ENCODE measurements at regions not wholly inside any gene's neighbourhood (a gene's known extent, or its start where the extent isn't known, plus 50 kb on each side); places are given as distances from the start of the nearest gene placed in this dataset.

- no peak overlapping the region for H3K4me3 ChIP-seq (ENCODE audit: low read depth, low read length)
- TF ChIP-seq, protein P1, sequence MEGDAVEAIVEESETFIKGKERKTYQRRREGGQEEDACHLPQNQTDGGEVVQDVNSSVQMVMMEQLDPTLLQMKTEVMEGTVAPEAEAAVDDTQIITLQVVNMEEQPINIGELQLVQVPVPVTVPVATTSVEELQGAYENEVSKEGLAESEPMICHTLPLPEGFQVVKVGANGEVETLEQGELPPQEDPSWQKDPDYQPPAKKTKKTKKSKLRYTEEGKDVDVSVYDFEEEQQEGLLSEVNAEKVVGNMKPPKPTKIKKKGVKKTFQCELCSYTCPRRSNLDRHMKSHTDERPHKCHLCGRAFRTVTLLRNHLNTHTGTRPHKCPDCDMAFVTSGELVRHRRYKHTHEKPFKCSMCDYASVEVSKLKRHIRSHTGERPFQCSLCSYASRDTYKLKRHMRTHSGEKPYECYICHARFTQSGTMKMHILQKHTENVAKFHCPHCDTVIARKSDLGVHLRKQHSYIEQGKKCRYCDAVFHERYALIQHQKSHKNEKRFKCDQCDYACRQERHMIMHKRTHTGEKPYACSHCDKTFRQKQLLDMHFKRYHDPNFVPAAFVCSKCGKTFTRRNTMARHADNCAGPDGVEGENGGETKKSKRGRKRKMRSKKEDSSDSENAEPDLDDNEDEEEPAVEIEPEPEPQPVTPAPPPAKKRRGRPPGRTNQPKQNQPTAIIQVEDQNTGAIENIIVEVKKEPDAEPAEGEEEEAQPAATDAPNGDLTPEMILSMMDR (IDR thresholded peaks at IDR 0.05; ENCODE audit: borderline replicate concordance, insufficient read depth, low read depth, low read length): no peak
Observed at GRCh38 chr12:115683240-115683780, 594.2 kb downstream of the MED13L start.

DNA sequence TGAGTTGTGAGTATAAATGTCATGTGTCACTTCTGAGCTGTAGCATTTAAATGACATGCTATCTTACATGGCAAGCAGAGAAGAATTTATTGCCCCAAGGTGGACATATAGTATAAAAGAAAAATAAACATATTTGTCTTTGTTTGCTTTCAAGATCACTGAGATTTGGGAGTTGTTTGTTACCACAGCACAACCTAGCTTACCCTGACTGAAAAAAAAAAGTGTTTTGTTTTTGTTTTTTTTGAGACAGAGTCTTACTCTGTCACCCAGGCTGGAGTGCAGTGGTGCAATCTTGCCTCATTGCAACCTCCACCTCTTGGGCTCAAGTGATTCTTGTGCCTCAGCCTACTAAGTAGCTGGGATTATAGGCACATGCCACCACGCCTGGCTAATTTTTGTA, 596.5 kb downstream of the MED13L start:
- TF ChIP-seq, protein P1 (IDR thresholded peaks at IDR 0.05; ENCODE audit: borderline replicate concordance, insufficient read depth, low read depth, low read length): no peak
- no peak overlapping the region for H3K4me3 ChIP-seq (ENCODE audit: low read depth, low read length)

DNA sequence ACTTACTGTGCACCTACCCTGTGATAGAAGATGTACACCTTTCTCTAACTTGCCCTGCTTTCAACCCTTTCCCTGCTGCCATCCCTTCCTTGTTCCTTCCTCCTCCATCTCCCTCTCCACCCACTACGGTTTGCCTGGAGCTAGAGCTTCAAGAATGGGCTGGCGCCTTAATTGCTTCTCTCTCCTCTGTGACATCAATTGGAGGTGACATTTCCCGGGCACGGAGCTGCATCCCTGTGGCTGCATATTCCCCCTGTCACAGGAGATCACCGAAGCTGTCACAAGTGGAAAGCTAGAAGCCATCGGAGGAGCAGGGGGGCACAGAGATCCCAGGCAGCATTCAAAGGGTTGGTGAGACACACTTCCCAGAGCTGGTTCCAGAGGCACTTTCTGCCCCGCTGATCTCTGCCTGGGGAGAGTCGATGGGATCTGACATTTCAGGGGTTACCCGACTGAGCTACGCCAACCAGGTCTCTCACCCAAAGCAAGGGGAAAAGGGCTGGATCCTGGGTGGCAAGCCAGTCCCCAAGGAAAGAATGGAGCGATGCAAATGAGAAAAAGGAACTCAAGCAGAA, 604.9 kb downstream of the MED13L start:
- TF ChIP-seq, protein P1 (IDR thresholded peaks at IDR 0.05; ENCODE audit: borderline replicate concordance, insufficient read depth, low read depth, low read length): no peak
- no peak overlapping the region for H3K4me3 ChIP-seq (ENCODE audit: low read depth, low read length)

DNA sequence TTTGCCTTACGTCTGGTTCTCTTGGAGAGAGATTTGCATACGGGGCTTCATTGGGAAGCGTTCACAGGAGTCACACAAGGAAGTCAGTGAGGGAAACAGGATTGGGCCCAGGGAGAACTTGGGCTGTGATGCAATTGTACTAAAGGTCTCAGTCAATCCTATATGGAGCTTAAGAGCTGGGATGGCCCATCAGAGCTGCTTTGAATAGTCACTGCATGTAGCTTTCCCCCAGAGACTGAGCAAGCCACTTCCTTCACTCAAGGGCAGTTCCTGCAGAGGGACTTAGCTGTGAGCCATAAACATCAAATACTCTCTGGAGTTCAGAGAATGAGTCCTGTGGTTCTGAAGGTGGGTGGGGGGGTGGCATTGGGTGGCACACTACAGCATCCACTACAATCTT, 605.4 kb downstream of the MED13L start:
- no peak overlapping the region for H3K4me3 ChIP-seq (ENCODE audit: low read depth, low read length)
- TF ChIP-seq, protein P1 (IDR thresholded peaks at IDR 0.05; ENCODE audit: borderline replicate concordance, insufficient read depth, low read depth, low read length): no peak

DNA sequence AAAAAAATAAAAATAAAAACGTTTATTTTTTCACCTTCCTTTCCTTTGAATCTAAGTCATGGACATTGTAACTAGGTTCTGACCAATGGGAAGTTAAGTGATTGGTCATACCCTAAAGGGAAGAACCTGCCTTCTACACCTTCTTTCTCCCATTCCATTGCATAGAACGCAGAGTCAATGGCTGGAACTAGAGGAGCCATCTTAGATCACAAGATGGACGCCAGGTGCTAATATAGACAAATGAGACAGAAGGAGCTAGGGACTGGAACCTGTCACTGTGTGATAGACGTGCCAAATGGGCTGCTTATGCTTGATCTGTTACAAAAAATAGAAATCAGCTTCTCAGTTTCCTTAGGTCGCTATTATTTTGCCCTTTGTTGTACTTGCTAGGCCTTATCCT, 606.6 kb downstream of the MED13L start:
- TF ChIP-seq, protein P1 (IDR thresholded peaks at IDR 0.05; ENCODE audit: borderline replicate concordance, insufficient read depth, low read depth, low read length): no peak
- H3K4me3 ChIP-seq (ENCODE audit: low read depth, low read length): no peak overlapping the region

DNA sequence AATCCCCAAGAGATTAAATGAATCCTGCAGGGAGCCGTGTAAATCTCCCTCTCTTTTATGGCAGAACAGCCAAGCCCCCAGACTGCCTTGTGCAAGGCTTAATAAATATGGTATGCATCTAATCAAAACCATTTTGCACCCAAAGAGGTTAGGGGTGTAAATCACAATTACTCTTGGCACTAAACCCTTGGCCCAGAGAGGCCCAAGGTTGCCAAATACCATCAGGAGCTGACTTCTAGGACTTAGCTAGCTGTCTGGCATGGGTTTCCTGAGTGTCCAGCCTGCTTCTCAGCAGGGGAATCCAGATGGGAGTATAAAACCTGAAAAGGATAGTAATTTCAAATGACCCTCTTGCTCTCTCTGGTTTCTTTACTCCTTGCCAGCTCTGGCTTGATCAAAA, 610.4 kb downstream of the MED13L start:
- no peak overlapping the region for H3K4me3 ChIP-seq (ENCODE audit: low read depth, low read length)
- TF ChIP-seq, protein P1 (IDR thresholded peaks at IDR 0.05; ENCODE audit: borderline replicate concordance, insufficient read depth, low read depth, low read length): no peak

GRCh38 chr12:115666168-115666567, 611.3 kb downstream of the MED13L start:
- H3K4me3 ChIP-seq (ENCODE audit: low read depth, low read length): no peak overlapping the region
- TF ChIP-seq, protein P1 (IDR thresholded peaks at IDR 0.05; ENCODE audit: borderline replicate concordance, insufficient read depth, low read depth, low read length): no peak

All from GM12875 (cell line).